ENCODE measurements at regions not wholly inside any gene's neighbourhood (a gene's known extent, or its start where the extent isn't known, plus 50 kb on each side); places are given as distances from the start of the nearest gene placed in this dataset.

GRCh38 chr5:72760259-72760658 lies 56.2 kb upstream of the TNPO1 start:
- WGBS, 3 donors = 42 to 79% (median 52%) methylated on average over 1 of the region's 1 CpG
- Histone ChIP-seq H3K9me3 (ENCODE audit: control insufficient read depth in 2 of 2, insufficient read depth in 1 of 2, low read depth in 1 of 2, low read length in 1 of 2) (peaks cover 0 to 2% of the 10 kb centered on the region in 2 donors), H3K36me3 (ENCODE audit: control insufficient read depth in 3 of 3, insufficient read depth in 2 of 3, low read depth in 1 of 3, low read length in 3 of 3) (no peaks in the 10 kb centered on the region), H3K27ac (ENCODE audit: low read depth in 1 of 3, low read length in 2 of 3) (no peak overlapping the region), H3K27me3 (ENCODE audit: control insufficient read depth in 3 of 3, insufficient read depth in 3 of 3, low read length in 3 of 3) (peaks cover 0 to 4% (median 0%) of the 10 kb centered on the region in 3 donors), H3K4me3 (ENCODE audit: low read depth in 1 of 3, low read length in 3 of 3) (no peak overlapping the region), H3K4me1 (ENCODE audit: control insufficient read depth in 3 of 3, insufficient read depth in 2 of 3, low read depth in 1 of 3, low read length in 2 of 3) (no peaks in the 10 kb centered on the region)
- DNase-seq (no peak), FAIRE-seq (no peak)

- H3K9me3 ChIP-seq (ENCODE audit: control insufficient read depth in 2 of 2, insufficient read depth in 1 of 2, low read depth in 1 of 2, low read length in 1 of 2) = peaks cover 0 to 2% of the 10 kb centered on the region in 2 donors
- no peaks in the 10 kb centered on the region for H3K4me1 ChIP-seq (ENCODE audit: control insufficient read depth in 3 of 3, insufficient read depth in 2 of 3, low read depth in 1 of 3, low read length in 2 of 3)
- FAIRE-seq = no peak
- peaks cover 0 to 4% (median 0%) of the 10 kb centered on the region in 3 donors for H3K27me3 ChIP-seq (ENCODE audit: control insufficient read depth in 3 of 3, insufficient read depth in 3 of 3, low read length in 3 of 3)
- WGBS, 3 donors = 77 to 98% (median 95%) methylated on average over 1 of the region's 1 CpG
- H3K36me3 ChIP-seq (ENCODE audit: control insufficient read depth in 3 of 3, insufficient read depth in 2 of 3, low read depth in 1 of 3, low read length in 3 of 3) = no peaks in the 10 kb centered on the region
- H3K4me3 ChIP-seq (ENCODE audit: low read depth in 1 of 3, low read length in 3 of 3) = no peak overlapping the region
- H3K27ac ChIP-seq (ENCODE audit: low read depth in 1 of 3, low read length in 2 of 3) = no peak overlapping the region
- DNase-seq = peak in 1 of 2 donors; percentile 42
Observed at GRCh38 chr5:72752909-72753308, 63.6 kb upstream of the TNPO1 start.

- no peaks in the 10 kb centered on the region for H3K27me3 ChIP-seq (ENCODE audit: control insufficient read depth in 3 of 3, insufficient read depth in 3 of 3, low read length in 3 of 3)
- H3K9me3 ChIP-seq (ENCODE audit: control insufficient read depth in 2 of 2, insufficient read depth in 1 of 2, low read depth in 1 of 2, low read length in 1 of 2) = no peaks in the 10 kb centered on the region
- no peak overlapping the region for H3K4me3 ChIP-seq (ENCODE audit: low read depth in 1 of 3, low read length in 3 of 3)
- no peak for DNase-seq
- no peaks in the 10 kb centered on the region for H3K36me3 ChIP-seq (ENCODE audit: control insufficient read depth in 3 of 3, insufficient read depth in 2 of 3, low read depth in 1 of 3, low read length in 3 of 3)
- no peak overlapping the region for H3K27ac ChIP-seq (ENCODE audit: low read depth in 1 of 3, low read length in 2 of 3)
- no peaks in the 10 kb centered on the region for H3K4me1 ChIP-seq (ENCODE audit: control insufficient read depth in 3 of 3, insufficient read depth in 2 of 3, low read depth in 1 of 3, low read length in 2 of 3)
- FAIRE-seq = no peak
- WGBS, 3 donors = 85 to 94% (median 89%) methylated on average over 12 of the region's 12 CpGs
Observed at GRCh38 chr5:72749362-72749997, 67.0 kb upstream of the TNPO1 start.

GRCh38 chr5:72747826-72748225 lies 68.6 kb upstream of the TNPO1 start:
- Histone ChIP-seq H3K4me3 (ENCODE audit: low read depth in 1 of 3, low read length in 3 of 3) (no peak overlapping the region), H3K27me3 (ENCODE audit: control insufficient read depth in 3 of 3, insufficient read depth in 3 of 3, low read length in 3 of 3) (no peaks in the 10 kb centered on the region), H3K27ac (ENCODE audit: low read depth in 1 of 3, low read length in 2 of 3) (no peak overlapping the region), H3K9me3 (ENCODE audit: control insufficient read depth in 2 of 2, insufficient read depth in 1 of 2, low read depth in 1 of 2, low read length in 1 of 2) (no peaks in the 10 kb centered on the region), H3K36me3 (ENCODE audit: control insufficient read depth in 3 of 3, insufficient read depth in 2 of 3, low read depth in 1 of 3, low read length in 3 of 3) (no peaks in the 10 kb centered on the region), H3K4me1 (ENCODE audit: control insufficient read depth in 3 of 3, insufficient read depth in 2 of 3, low read depth in 1 of 3, low read length in 2 of 3) (peaks cover 0 to 4% (median 0%) of the 10 kb centered on the region in 3 donors)
- 79 to 88% (median 86%) methylated on average over 1 of the region's 1 CpG for WGBS, 3 donors
- FAIRE-seq (no peak), DNase-seq (no peak)

- Histone ChIP-seq H3K27ac (ENCODE audit: low read depth in 1 of 3, low read length in 2 of 3) (no peak overlapping the region), H3K27me3 (ENCODE audit: control insufficient read depth in 3 of 3, insufficient read depth in 3 of 3, low read length in 3 of 3) (no peaks in the 10 kb centered on the region), H3K4me3 (ENCODE audit: low read depth in 1 of 3, low read length in 3 of 3) (no peak overlapping the region), H3K36me3 (ENCODE audit: control insufficient read depth in 3 of 3, insufficient read depth in 2 of 3, low read depth in 1 of 3, low read length in 3 of 3) (no peaks in the 10 kb centered on the region), H3K4me1 (ENCODE audit: control insufficient read depth in 3 of 3, insufficient read depth in 2 of 3, low read depth in 1 of 3, low read length in 2 of 3) (peaks cover 0 to 4% (median 0%) of the 10 kb centered on the region in 3 donors), H3K9me3 (ENCODE audit: control insufficient read depth in 2 of 2, insufficient read depth in 1 of 2, low read depth in 1 of 2, low read length in 1 of 2) (no peaks in the 10 kb centered on the region)
- FAIRE-seq (no peak), DNase-seq (no peak)
- WGBS, 3 donors = 94 to 96% (median 96%) methylated on average over 5 of the region's 5 CpGs
Observed at GRCh38 chr5:72746736-72747135, 69.7 kb upstream of the TNPO1 start.

GRCh38 chr5:72744136-72744535 lies 72.3 kb upstream of the TNPO1 start:
- 73 to 83% (median 74%) methylated on average over 4 of the region's 4 CpGs for WGBS, 3 donors
- Histone ChIP-seq H3K4me3 (ENCODE audit: low read depth in 1 of 3, low read length in 3 of 3) (no peak overlapping the region), H3K27me3 (ENCODE audit: control insufficient read depth in 3 of 3, insufficient read depth in 3 of 3, low read length in 3 of 3) (no peaks in the 10 kb centered on the region), H3K9me3 (ENCODE audit: control insufficient read depth in 2 of 2, insufficient read depth in 1 of 2, low read depth in 1 of 2, low read length in 1 of 2) (no peaks in the 10 kb centered on the region), H3K36me3 (ENCODE audit: control insufficient read depth in 3 of 3, insufficient read depth in 2 of 3, low read depth in 1 of 3, low read length in 3 of 3) (no peaks in the 10 kb centered on the region), H3K4me1 (ENCODE audit: control insufficient read depth in 3 of 3, insufficient read depth in 2 of 3, low read depth in 1 of 3, low read length in 2 of 3) (peaks cover 0 to 4% (median 0%) of the 10 kb centered on the region in 3 donors), H3K27ac (ENCODE audit: low read depth in 1 of 3, low read length in 2 of 3) (peak overlapping the region in 1 of 3 donors; percentile 15)
- DNase-seq = peak; percentile 21 to 53
- no peak for FAIRE-seq

- Histone ChIP-seq H3K4me3 (ENCODE audit: low read depth in 1 of 3, low read length in 3 of 3) (no peak overlapping the region), H3K27me3 (ENCODE audit: control insufficient read depth in 3 of 3, insufficient read depth in 3 of 3, low read length in 3 of 3) (no peaks in the 10 kb centered on the region), H3K4me1 (ENCODE audit: control insufficient read depth in 3 of 3, insufficient read depth in 2 of 3, low read depth in 1 of 3, low read length in 2 of 3) (peaks cover 0 to 4% (median 0%) of the 10 kb centered on the region in 3 donors), H3K9me3 (ENCODE audit: control insufficient read depth in 2 of 2, insufficient read depth in 1 of 2, low read depth in 1 of 2, low read length in 1 of 2) (no peaks in the 10 kb centered on the region), H3K36me3 (ENCODE audit: control insufficient read depth in 3 of 3, insufficient read depth in 2 of 3, low read depth in 1 of 3, low read length in 3 of 3) (no peaks in the 10 kb centered on the region), H3K27ac (ENCODE audit: low read depth in 1 of 3, low read length in 2 of 3) (no peak overlapping the region)
- DNase-seq = no peak
- no peak for FAIRE-seq
Observed at GRCh38 chr5:72741805-72742204, 74.7 kb upstream of the TNPO1 start.

GRCh38 chr5:72733810-72734209 lies 82.7 kb upstream of the TNPO1 start:
- H3K27me3 ChIP-seq (ENCODE audit: control insufficient read depth in 3 of 3, insufficient read depth in 3 of 3, low read length in 3 of 3) = no peaks in the 10 kb centered on the region
- FAIRE-seq (no peak), DNase-seq (peak; percentile 23 to 64)
- H3K4me1 ChIP-seq (ENCODE audit: control insufficient read depth in 3 of 3, insufficient read depth in 2 of 3, low read depth in 1 of 3, low read length in 2 of 3) = no peaks in the 10 kb centered on the region
- H3K4me3 ChIP-seq (ENCODE audit: low read depth in 1 of 3, low read length in 3 of 3) = no peak overlapping the region
- H3K9me3 ChIP-seq (ENCODE audit: control insufficient read depth in 2 of 2, insufficient read depth in 1 of 2, low read depth in 1 of 2, low read length in 1 of 2) = no peaks in the 10 kb centered on the region
- H3K36me3 ChIP-seq (ENCODE audit: control insufficient read depth in 3 of 3, insufficient read depth in 2 of 3, low read depth in 1 of 3, low read length in 3 of 3) = no peaks in the 10 kb centered on the region
- peak overlapping the region in 1 of 3 donors; percentile 35 for H3K27ac ChIP-seq (ENCODE audit: low read depth in 1 of 3, low read length in 2 of 3)
- 24 to 59% (median 34%) methylated on average over 4 of the region's 4 CpGs for WGBS, 3 donors

GRCh38 chr5:72723581-72723980 lies 92.9 kb upstream of the TNPO1 start:
- H3K9me3 ChIP-seq (ENCODE audit: control insufficient read depth in 2 of 2, insufficient read depth in 1 of 2, low read depth in 1 of 2, low read length in 1 of 2) = peaks cover 0 to 3% of the 10 kb centered on the region in 2 donors
- no peak overlapping the region for H3K4me3 ChIP-seq (ENCODE audit: low read depth in 1 of 3, low read length in 3 of 3)
- H3K36me3 ChIP-seq (ENCODE audit: control insufficient read depth in 3 of 3, insufficient read depth in 2 of 3, low read depth in 1 of 3, low read length in 3 of 3) = no peaks in the 10 kb centered on the region
- DNase-seq (no peak), FAIRE-seq (no peak)
- no peaks in the 10 kb centered on the region for H3K27me3 ChIP-seq (ENCODE audit: control insufficient read depth in 3 of 3, insufficient read depth in 3 of 3, low read length in 3 of 3)
- H3K27ac ChIP-seq (ENCODE audit: low read depth in 1 of 3, low read length in 2 of 3) = no peak overlapping the region
- no peaks in the 10 kb centered on the region for H3K4me1 ChIP-seq (ENCODE audit: control insufficient read depth in 3 of 3, insufficient read depth in 2 of 3, low read depth in 1 of 3, low read length in 2 of 3)
